GM19438 (cell line): ENCODE measurements at regions not wholly inside any gene's neighbourhood (a gene's known extent, or its start where the extent isn't known, plus 50 kb on each side); places are given as distances from the start of the nearest gene placed in this dataset.

Experiments
- ATAC-seq: cut with Tn5 transposase; IDR thresholded peaks from one replicate; pipeline ENCODE4 v1.9.1; 2021; ENCODE audit warnings: low read depth; ENCODE audit not compliant: unreplicated experiment

- no peak for ATAC-seq
Measured at GRCh38 chr6:43912116-43912577, 142.1 kb downstream of the VEGFA start.

GRCh38 chr6:43911354-43912115 lies 141.5 kb downstream of the VEGFA start:
- no peak for ATAC-seq

- ATAC-seq, result no peak
Measured at GRCh38 chr6:43910638-43911353, 140.8 kb downstream of the VEGFA start.

- ATAC-seq, result no peak
Measured at GRCh38 chr6:43910149-43910637, 140.2 kb downstream of the VEGFA start.

GRCh38 chr6:43909474-43910148 lies 139.6 kb downstream of the VEGFA start:
- no peak for ATAC-seq

GRCh38 chr6:43907789-43908472 lies 137.9 kb downstream of the VEGFA start:
- no peak for ATAC-seq

GRCh38 chr6:43907312-43907711 lies 137.3 kb downstream of the VEGFA start:
- ATAC-seq, result no peak

GRCh38 chr6:43904311-43905123 lies 134.5 kb downstream of the VEGFA start:
- ATAC-seq, result no peak

GRCh38 chr6:43903739-43904290 lies 133.8 kb downstream of the VEGFA start:
- no peak for ATAC-seq

GRCh38 chr6:43901733-43902230 lies 131.8 kb downstream of the VEGFA start:
- ATAC-seq, result no peak

GRCh38 chr6:43900916-43901732 lies 131.1 kb downstream of the VEGFA start:
- no peak for ATAC-seq

- ATAC-seq, result no peak
Measured at GRCh38 chr6:43900560-43900915, 130.5 kb downstream of the VEGFA start.

- no peak for ATAC-seq
Measured at GRCh38 chr6:43899830-43900229, 129.8 kb downstream of the VEGFA start.

- no peak for ATAC-seq
Measured at GRCh38 chr6:43898358-43899131, 128.5 kb downstream of the VEGFA start.

- ATAC-seq, result no peak
Measured at GRCh38 chr6:43897571-43898302, 127.7 kb downstream of the VEGFA start.

- ATAC-seq, result no peak
Measured at GRCh38 chr6:43896329-43897255, 126.6 kb downstream of the VEGFA start.
